H9 (cell line): ENCODE measurements at regions not wholly inside any gene's neighbourhood (a gene's known extent, or its start where the extent isn't known, plus 50 kb on each side); places are given as distances from the start of the nearest gene placed in this dataset.

Experiments used
- DNase-seq: peaks from one replicate; pipeline ENCODE4 v3.0.0-alpha.2; 2017
- H2AFZ ChIP-seq: one replicate; pipeline ENCODE4 v1.6.1; 2013; ENCODE audit warnings: mild to moderate bottlenecking, low read length, control low read depth, moderate library complexity
- H2AK5ac ChIP-seq: 2 replicates; pipeline ENCODE4 v1.6.1; 2013; ENCODE audit warnings: low read length, control low read depth, mixed read lengths; ENCODE audit not compliant: insufficient read length
- H2BK120ac ChIP-seq: one replicate; pipeline ENCODE4 v1.6.1; 2013; ENCODE audit warnings: low read depth, mild to moderate bottlenecking, low read length, control low read depth, inconsistent platforms; ENCODE audit not compliant: poor library complexity, severe bottlenecking
- H2BK12ac ChIP-seq: 2 replicates; pipeline ENCODE4 v1.6.1; 2013; ENCODE audit warnings: low read length, control low read depth, mixed read lengths, low read depth; ENCODE audit not compliant: insufficient read length
- H2BK15ac ChIP-seq: 2 replicates; pipeline ENCODE4 v1.6.1; 2013; ENCODE audit warnings: low read depth, low read length, control low read depth
- H2BK20ac ChIP-seq: one replicate; pipeline ENCODE4 v1.6.1; 2013; ENCODE audit warnings: low read depth, mild to moderate bottlenecking, low read length, control low read depth, inconsistent platforms; ENCODE audit not compliant: poor library complexity, severe bottlenecking
- H2BK5ac ChIP-seq: 2 replicates; pipeline ENCODE4 v1.6.1; 2013; ENCODE audit warnings: low read length, control low read depth, mixed read lengths; ENCODE audit not compliant: insufficient read length
- H3K14ac ChIP-seq: 2 replicates; pipeline ENCODE4 v1.6.1; 2013; ENCODE audit warnings: low read length, control low read depth; ENCODE audit not compliant: insufficient read depth
- H3K18ac ChIP-seq: 2 replicates; pipeline ENCODE4 v1.6.1; 2013; ENCODE audit warnings: low read depth, mild to moderate bottlenecking, mixed read lengths, low read length, control low read depth; ENCODE audit not compliant: insufficient read length
- H3K23ac ChIP-seq: 2 replicates; pipeline ENCODE4 v1.6.1; 2013; ENCODE audit warnings: low read length, control low read depth, mixed read lengths, low read depth; ENCODE audit not compliant: insufficient read length
- H3K23me2 ChIP-seq: 2 replicates; pipeline ENCODE4 v1.6.1; 2013; ENCODE audit warnings: low read depth, mild to moderate bottlenecking, mixed read lengths, low read length, control low read depth; ENCODE audit not compliant: insufficient read length, poor library complexity, severe bottlenecking
- H3K27ac ChIP-seq: 2 replicates; pipeline ENCODE4 v1.5.1; 2013; ENCODE audit warnings: low read length, control low read depth, mixed read lengths, low read depth; ENCODE audit not compliant: insufficient read length
- H3K27me3 ChIP-seq: 2 replicates; pipeline ENCODE4 v1.6.1; 2013; ENCODE audit warnings: low read length, control low read depth, inconsistent platforms; ENCODE audit not compliant: insufficient read depth
- H3K4ac ChIP-seq: 2 replicates; pipeline ENCODE4 v1.6.1; 2013; ENCODE audit warnings: low read depth, mild to moderate bottlenecking, control low read depth, inconsistent platforms, low read length, moderate library complexity
- H3K4me1 ChIP-seq: 2 replicates; pipeline ENCODE4 v1.6.1; 2013; ENCODE audit warnings: low read length, control low read depth, inconsistent platforms; ENCODE audit not compliant: insufficient read depth
- H3K4me2 ChIP-seq: 2 replicates; pipeline ENCODE4 v1.6.1; 2013; ENCODE audit warnings: low read length, control low read depth, mixed read lengths; ENCODE audit not compliant: insufficient read length, insufficient read depth
- H3K56ac ChIP-seq: 2 replicates; pipeline ENCODE4 v1.6.1; 2013; ENCODE audit warnings: low read depth, mild to moderate bottlenecking, mixed read lengths, low read length, control low read depth; ENCODE audit not compliant: insufficient read length
- H3K79me1 ChIP-seq: 2 replicates; pipeline ENCODE4 v1.6.1; 2013; ENCODE audit warnings: low read depth, mild to moderate bottlenecking, moderate library complexity, low read length, control low read depth, inconsistent platforms; ENCODE audit not compliant: insufficient read depth, poor library complexity, severe bottlenecking
- H3K79me2 ChIP-seq: 2 replicates; pipeline ENCODE4 v1.6.1; 2013; ENCODE audit warnings: low read length, control low read depth, inconsistent platforms; ENCODE audit not compliant: insufficient read depth
- H3K9ac ChIP-seq: 2 replicates; pipeline ENCODE4 v1.6.1; 2013; ENCODE audit warnings: low read length, control low read depth, mixed read lengths; ENCODE audit not compliant: insufficient read length; ENCODE audit errors: extremely low read depth
- H3K9me3 ChIP-seq: one replicate; pipeline ENCODE4 v1.6.1; 2013; ENCODE audit warnings: low read depth, low read length, inconsistent platforms; ENCODE audit not compliant: control insufficient read depth
- H3T11ph ChIP-seq: one replicate; pipeline ENCODE4 v1.6.1; 2013; ENCODE audit warnings: mild to moderate bottlenecking, low read length, control low read depth, inconsistent platforms
- H4K20me1 ChIP-seq: one replicate; pipeline ENCODE4 v1.6.1; 2013; ENCODE audit not compliant: control insufficient read depth, insufficient read length, insufficient read depth
- H4K5ac ChIP-seq: 2 replicates; pipeline ENCODE4 v1.6.1; 2013; ENCODE audit warnings: low read depth, mild to moderate bottlenecking, mixed read lengths, low read length, control low read depth; ENCODE audit not compliant: insufficient read length
- H4K8ac ChIP-seq: replicated peaks from 2 replicates; pipeline ENCODE4 v1.6.1; 2013; ENCODE audit warnings: low read length, control low read depth, mixed read lengths, low read depth; ENCODE audit not compliant: insufficient read length
- H4K91ac ChIP-seq: 2 replicates; pipeline ENCODE4 v1.6.1; 2013; ENCODE audit warnings: low read depth, mild to moderate bottlenecking, moderate library complexity, mixed read lengths, low read length, control low read depth; ENCODE audit not compliant: insufficient read length
- H3K27ac Mint-ChIP-seq, 3 experiments: 2 replicates in 2 of 3; 3 replicates in 1 of 3; pipeline ENCODE4 v1.8.0; 2020 to 2021; ENCODE audit warnings: mixed read lengths in 3 of 3, mild to moderate bottlenecking in 1 of 3, moderate library complexity in 1 of 3
- H3K27me3 Mint-ChIP-seq: 2 replicates; pipeline ENCODE4 v1.8.0; 2021; ENCODE audit warnings: low read depth, mild to moderate bottlenecking, moderate library complexity, mixed read lengths
- H3K36me3 Mint-ChIP-seq, 3 experiments: 2 replicates in 2 of 3; 3 replicates in 1 of 3; pipeline ENCODE4 v1.8.0; 2020 to 2021; ENCODE audit warnings: low read depth in 3 of 3, mixed read lengths in 3 of 3; ENCODE audit not compliant: insufficient read depth in 1 of 3
- H3K4me1 Mint-ChIP-seq, 2 experiments: 2 replicates each; pipeline ENCODE4 v1.8.0; 2020; ENCODE audit warnings: mixed read lengths in 2 of 2
- H3K4me3 Mint-ChIP-seq, 2 experiments: 2 replicates in 1 of 2; 3 replicates in 1 of 2; pipeline ENCODE4 v1.8.0; 2020 to 2021; ENCODE audit warnings: mild to moderate bottlenecking in 2 of 2, mixed read lengths in 2 of 2, moderate library complexity in 1 of 2
- H3K9me3 Mint-ChIP-seq, 2 experiments: 2 replicates in 1 of 2; 3 replicates in 1 of 2; pipeline ENCODE4 v1.8.0; 2020; ENCODE audit warnings: mild to moderate bottlenecking in 2 of 2, mixed read lengths in 2 of 2, moderate library complexity in 1 of 2
- CTCF ChIP-seq: fragments of 200-600 bp; sonication (generic); conservative IDR thresholded peaks from 3 replicates; pipeline ENCODE4 v1.8.0; 2021; ENCODE audit warnings: antibody characterized with exemption, mild to moderate bottlenecking
- WGBS: extraction: QIAGEN DNeasy Blood & Tissue Kit; methylation state at CpG from one replicate; pipeline ENCODE4 v1.1.7; 2013; ENCODE audit warnings: missing lambda C conversion rate, low lambda C conversion rate, mixed read lengths; ENCODE audit not compliant: insufficient read length; ENCODE audit errors: extremely low coverage; 5-methylcytosine and 5-hydroxymethylcytosine counted together

GRCh38 chr1:39086865-39087409 is 60.8 kb downstream of the NDUFS5 start:
- H2BK20ac ChIP-seq: no peak overlapping the region
- peaks cover under 1% of the 10 kb centered on the region for H3K23me2 ChIP-seq
- no peak overlapping the region for H4K91ac ChIP-seq
- peak overlapping the region in 1 of 3 experiments; percentile 57; a peak in 1 of 7 replicates for H3K27ac Mint-ChIP-seq
- H3K79me2 ChIP-seq: no peaks in the 10 kb centered on the region
- H3K79me1 ChIP-seq: no peaks in the 10 kb centered on the region
- H3K4me2 ChIP-seq: no peak overlapping the region
- H3K4me1 Mint-ChIP-seq: peaks cover 21% of the 10 kb centered on the region in 2 experiments
- no peak overlapping the region for H2BK5ac ChIP-seq
- H3K4ac ChIP-seq: no peak overlapping the region
- TF ChIP-seq CTCF: no peak
- H3K4me1 ChIP-seq: no peaks in the 10 kb centered on the region
- H3K4me3 Mint-ChIP-seq: no peak overlapping the region
- H3K36me3 Mint-ChIP-seq: peaks cover 0 to 6% (median 0%) of the 10 kb centered on the region in 3 experiments; a peak in 2 of 7 replicates
- WGBS: no CpG with 5 or more reads among the region's 7 CpGs
- no peak overlapping the region for H2BK12ac ChIP-seq
- H2BK120ac ChIP-seq: no peak overlapping the region
- H3K27me3 Mint-ChIP-seq: peaks cover 37% of the 10 kb centered on the region
- H4K5ac ChIP-seq: no peak overlapping the region
- no peak overlapping the region for H4K8ac ChIP-seq
- H3K27me3 ChIP-seq: peaks cover 3% of the 10 kb centered on the region
- H2AK5ac ChIP-seq: no peak overlapping the region
- DNase-seq: no peak
- H3K23ac ChIP-seq: no peak overlapping the region
- no peaks in the 10 kb centered on the region; a peak in 1 of 5 replicates for H3K9me3 Mint-ChIP-seq
- no peak overlapping the region for H3K56ac ChIP-seq
- H3K18ac ChIP-seq: no peak overlapping the region
- H3K14ac ChIP-seq: no peak overlapping the region
- no peak overlapping the region for H2AFZ ChIP-seq
- H3T11ph ChIP-seq: no peak overlapping the region
- no peaks in the 10 kb centered on the region for H4K20me1 ChIP-seq
- H2BK15ac ChIP-seq: no peak overlapping the region
- no peaks in the 10 kb centered on the region for H3K9me3 ChIP-seq
- H3K27ac ChIP-seq: no peak overlapping the region
- no peak overlapping the region for H3K9ac ChIP-seq
